GM19328 (cell line): ENCODE measurements at regions not wholly inside any gene's neighbourhood (a gene's known extent, or its start where the extent isn't known, plus 50 kb on each side); places are given as distances from the start of the nearest gene placed in this dataset.

Source experiments
- ATAC-seq: cut with Tn5 transposase; IDR thresholded peaks from one replicate; pipeline ENCODE4 v1.9.1; 2021; ENCODE audit warnings: mild to moderate bottlenecking, moderate library complexity; ENCODE audit not compliant: unreplicated experiment

- no peak for ATAC-seq
Observed at GRCh38 chr6:9499709-9500108, 915.2 kb downstream of the TFAP2A start.

DNA sequence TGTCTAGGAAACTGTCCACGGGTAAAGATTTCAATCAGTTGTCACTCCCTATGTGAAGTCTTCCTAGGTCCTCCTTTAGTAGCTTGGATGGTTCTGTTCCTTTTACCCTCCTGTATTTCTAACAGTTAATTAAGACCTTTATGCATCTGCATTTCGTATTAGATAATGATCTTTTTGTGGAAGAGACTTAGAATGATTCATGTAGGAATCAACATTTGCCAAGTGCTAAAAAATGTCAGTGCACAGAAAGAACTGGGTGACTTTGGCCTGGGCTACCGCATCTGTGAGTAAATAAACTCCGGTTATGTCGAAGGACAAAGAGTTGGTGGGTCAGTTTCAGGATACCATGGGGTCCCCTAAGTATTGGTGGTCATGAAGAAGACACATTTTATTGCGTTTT is 918.0 kb downstream of the TFAP2A start:
- ATAC-seq: no peak

DNA sequence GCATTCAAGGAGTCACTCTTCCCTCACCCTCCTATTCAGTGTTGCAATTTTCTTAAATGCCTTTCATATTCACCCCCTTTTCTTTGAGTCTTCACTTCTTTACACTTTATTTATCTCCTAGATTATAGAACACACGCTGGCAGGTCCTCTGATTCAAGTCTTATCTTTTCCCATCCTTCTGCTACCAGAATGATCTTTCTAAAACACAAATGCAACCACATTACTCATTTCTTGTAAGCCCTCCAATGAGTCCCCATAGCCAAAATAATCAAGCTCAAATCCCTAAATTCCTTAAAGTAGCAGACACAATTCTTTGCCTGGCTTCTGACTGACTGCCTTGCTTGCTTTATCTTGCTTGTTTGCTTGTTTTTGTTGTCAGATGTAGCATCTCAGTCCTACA is 920.0 kb downstream of the TFAP2A start:
- no peak for ATAC-seq

DNA sequence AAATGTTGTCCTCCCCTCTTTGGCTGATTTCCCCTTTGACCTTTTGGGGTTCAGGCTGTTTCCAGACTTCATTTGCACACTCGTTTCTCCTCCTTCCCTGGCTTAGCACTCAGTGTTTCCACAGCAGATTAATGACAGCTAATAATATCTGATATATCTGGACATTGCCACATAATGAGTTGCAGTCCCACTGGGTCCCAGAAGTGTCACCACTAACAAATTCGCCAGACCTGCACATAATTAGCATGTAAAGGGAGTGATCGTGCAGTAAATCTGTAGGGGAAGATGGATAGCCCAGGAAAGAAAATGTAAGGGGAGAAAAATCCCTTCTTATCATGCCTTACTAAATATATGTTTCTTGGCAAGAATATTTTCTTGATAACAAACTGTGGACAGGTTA is 922.1 kb downstream of the TFAP2A start:
- ATAC-seq: no peak

GRCh38 chr6:9487128-9487527 is 927.7 kb downstream of the TFAP2A start:
- ATAC-seq: no peak

GRCh38 chr6:9485992-9486391 is 928.9 kb downstream of the TFAP2A start:
- no peak for ATAC-seq

DNA sequence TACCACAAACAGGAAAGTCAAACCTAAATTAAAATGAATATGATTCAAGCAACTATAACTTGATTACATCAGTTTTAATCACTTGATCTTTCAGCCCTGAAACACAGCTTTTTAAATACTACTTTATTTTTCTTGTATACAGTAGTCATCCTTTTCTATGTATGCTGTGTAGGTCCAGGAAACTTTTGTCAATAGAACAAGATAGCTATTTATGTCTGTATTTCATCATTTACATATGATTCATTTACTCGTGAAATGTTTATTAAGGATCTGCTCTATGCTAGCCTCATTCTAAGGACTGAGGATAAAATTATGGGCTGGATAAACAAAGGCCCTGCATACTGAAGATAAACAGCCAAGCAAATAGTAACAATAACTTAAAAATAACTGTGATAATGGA is 930.2 kb downstream of the TFAP2A start:
- no peak for ATAC-seq

DNA sequence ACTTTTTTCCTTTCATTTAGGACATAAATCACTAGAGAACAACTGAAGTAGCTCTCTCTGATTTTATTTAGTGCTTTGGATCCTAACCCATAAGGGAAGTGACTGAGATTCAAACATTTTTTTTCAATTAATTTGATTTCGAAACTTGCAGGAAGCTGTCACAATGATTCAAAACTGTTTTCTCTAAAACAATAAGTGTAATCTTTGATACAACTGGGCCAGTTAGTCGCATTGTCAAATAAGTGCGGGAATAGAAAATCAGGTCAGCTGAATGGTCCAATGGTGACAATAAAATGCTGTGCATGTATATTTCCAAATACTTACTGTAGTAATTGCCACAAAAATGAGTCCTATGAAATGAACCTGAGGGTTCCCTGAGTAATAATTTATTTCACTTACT is 930.8 kb downstream of the TFAP2A start:
- ATAC-seq: no peak

GRCh38 chr6:9482030-9482738 is 932.7 kb downstream of the TFAP2A start:
- ATAC-seq: no peak

- no peak for ATAC-seq
Observed at GRCh38 chr6:9481292-9482029, 933.4 kb downstream of the TFAP2A start.

- no peak for ATAC-seq
Observed at GRCh38 chr6:9468277-9468676, 946.6 kb downstream of the TFAP2A start.

DNA sequence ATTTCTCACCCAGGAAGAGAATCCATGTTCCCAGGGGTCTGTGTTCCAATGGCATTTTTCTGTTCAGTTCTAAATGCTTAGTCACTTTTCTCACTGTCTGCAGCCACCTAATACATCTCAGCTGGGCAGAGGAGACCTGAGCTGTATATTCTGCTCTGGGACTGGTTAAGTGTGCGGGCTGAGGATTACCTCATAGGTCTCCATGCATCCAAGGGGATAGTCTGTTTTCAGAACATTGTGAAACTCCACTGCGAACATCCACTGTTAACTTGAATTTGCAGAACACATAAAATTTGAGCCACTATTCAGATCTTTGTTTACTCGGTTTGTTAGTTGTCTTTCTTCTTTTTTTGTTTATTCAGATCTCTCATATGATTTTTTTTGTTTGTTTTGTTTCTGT is 947.1 kb downstream of the TFAP2A start:
- ATAC-seq: no peak

DNA sequence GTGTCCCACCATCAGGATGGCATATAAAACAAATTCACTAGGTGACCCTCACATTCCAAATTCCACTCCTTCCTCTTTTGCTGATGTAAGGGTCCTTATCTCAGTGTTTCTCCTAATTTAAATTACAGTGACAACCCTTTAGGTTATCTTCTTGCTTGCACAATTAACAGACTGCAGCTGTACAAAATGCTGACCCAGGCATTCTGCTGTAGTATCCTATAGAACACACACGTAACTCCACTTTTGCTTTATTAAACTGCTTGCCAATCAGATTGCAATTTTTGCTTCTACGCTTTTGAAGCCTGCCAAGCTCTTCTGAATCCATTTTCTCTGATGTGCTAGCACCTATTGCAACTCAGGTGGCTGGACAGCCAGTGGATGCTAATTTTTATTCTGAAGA is 950.3 kb downstream of the TFAP2A start:
- ATAC-seq: no peak

GRCh38 chr6:9463311-9463710 is 951.6 kb downstream of the TFAP2A start:
- no peak for ATAC-seq

- no peak for ATAC-seq
Observed at GRCh38 chr6:9461188-9461587, 953.7 kb downstream of the TFAP2A start.

- no peak for ATAC-seq
Observed at GRCh38 chr6:9458424-9458823, 956.5 kb downstream of the TFAP2A start.

DNA sequence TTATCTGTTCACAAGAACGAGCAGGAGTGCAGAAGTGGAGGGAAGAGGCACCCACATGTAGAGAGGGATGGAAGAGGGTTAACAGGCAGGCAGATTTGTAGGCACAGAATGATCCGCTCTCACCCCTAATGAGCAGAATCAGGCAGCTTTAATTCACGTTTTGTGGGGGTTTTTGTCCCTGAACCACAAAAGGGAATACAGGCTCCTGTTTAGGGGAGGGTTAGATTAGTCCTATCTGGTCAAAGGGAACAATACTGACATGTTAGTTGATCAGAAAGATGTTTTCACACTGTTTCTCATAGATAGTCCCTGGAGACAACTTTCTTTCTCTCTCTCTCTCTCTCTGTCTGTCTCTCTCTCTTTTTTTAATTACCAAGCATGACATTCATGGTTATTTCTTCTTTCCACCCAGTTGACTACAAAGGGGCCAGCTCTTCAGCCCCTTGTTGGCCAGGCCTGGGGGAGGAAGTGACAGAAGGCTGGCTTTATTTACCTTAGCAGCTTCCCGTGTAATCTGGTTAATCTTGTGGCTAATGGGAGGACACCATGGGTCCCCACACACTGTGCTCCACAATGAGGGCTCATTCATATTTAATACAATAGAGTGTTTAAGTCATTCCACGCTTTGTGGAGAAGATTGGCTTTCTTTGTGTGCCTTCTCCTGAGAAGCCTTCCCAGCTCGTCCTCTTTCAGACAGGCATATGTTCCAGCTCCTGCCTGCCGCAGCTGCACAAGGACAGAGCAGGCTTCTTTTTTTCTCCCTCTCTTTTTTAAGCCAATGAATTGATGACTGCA is 958.8 kb downstream of the TFAP2A start:
- ATAC-seq: no peak

DNA sequence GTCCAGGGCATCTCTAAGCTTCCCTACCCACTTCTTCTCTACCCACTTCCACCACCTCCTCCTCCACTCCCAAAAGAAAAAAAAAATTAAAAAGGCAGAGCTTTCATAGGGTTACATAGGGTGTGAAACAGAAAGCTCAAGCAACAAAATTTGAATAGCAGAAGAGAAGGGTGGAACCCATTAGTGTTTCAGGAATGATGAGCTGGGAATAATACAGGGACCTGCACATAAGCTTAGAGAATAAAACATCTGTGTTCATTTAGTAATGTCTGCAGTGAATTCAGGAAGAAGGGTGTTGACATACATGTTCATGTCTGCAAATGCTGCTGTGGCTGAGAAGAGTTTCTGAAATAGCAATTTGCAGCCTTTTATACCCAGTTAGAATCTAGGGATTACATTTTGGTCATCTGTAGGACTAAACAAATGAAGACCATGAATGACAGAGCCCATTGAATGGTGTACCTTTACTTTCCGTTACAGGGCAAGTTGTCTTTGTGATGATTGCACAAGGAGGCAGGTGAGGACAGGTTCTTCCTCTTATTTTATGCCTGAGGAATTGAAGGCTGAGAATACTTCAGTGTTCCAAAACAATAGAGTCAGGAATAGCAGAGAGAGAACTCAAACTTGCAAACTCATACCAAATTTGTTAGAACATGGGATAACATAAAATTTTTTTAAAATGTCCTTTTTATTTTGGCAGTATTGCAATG is 975.1 kb downstream of the TFAP2A start:
- no peak for ATAC-seq

- no peak for ATAC-seq
Observed at GRCh38 chr6:9437836-9438235, 977.0 kb downstream of the TFAP2A start.

- ATAC-seq: no peak
Observed at GRCh38 chr6:9435281-9435680, 979.6 kb downstream of the TFAP2A start.

DNA sequence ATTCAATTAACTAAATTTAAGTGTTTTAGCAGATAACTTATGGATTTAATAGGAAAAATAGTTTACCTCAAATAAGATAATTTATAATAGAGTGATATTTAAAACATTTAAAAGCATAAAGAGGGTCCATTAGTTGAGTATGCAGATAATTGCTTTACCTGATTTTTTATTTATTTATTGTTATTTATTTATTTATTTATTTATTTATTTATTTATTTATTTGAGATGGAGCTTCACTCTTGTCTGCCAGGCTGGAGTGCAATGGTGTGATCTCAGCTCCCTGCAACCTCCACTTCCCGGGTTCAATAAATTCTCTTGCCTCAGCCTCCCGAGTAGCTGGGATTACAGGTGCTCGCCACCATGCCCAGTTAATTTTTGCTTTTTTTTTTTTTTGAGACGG is 982.9 kb downstream of the TFAP2A start:
- ATAC-seq: no peak
